Loucy (cell line): ENCODE measurements at regions not wholly inside any gene's neighbourhood (a gene's known extent, or its start where the extent isn't known, plus 50 kb on each side); places are given as distances from the start of the nearest gene placed in this dataset.

Experiments
- H2AFZ ChIP-seq: fragments of 200-600 bp; sonication (generic); 2 replicates; pipeline ENCODE4 v1.6.0; 2016; ENCODE audit warnings: antibody characterized with exemption, mild to moderate bottlenecking, low read length, moderate library complexity
- H3F3A ChIP-seq: fragments of 200-600 bp; 2 replicates; pipeline ENCODE4 v1.6.0; 2016; ENCODE audit warnings: antibody characterized with exemption, low read depth, mild to moderate bottlenecking
- H3K27me3 ChIP-seq: fragments of 200-600 bp; sonication (generic); 2 replicates; pipeline ENCODE4 v1.6.1; 2014; ENCODE audit warnings: low read length, mild to moderate bottlenecking; ENCODE audit not compliant: insufficient read depth, poor library complexity, severe bottlenecking
- H3K36me3 ChIP-seq: fragments of 200-600 bp; sonication (generic); 2 replicates; pipeline ENCODE4 v1.6.1; 2016; ENCODE audit warnings: low read length; ENCODE audit not compliant: insufficient read depth
- H3K4me1 ChIP-seq: fragments of 200-600 bp; sonication (generic); 2 replicates; pipeline ENCODE4 v1.5.1; 2014; ENCODE audit warnings: low read length, mild to moderate bottlenecking; ENCODE audit not compliant: insufficient read depth, poor library complexity, severe bottlenecking
- H3K4me2 ChIP-seq: fragments of 200-600 bp; sonication (generic); 2 replicates; pipeline ENCODE4 v1.6.0; 2014; ENCODE audit warnings: antibody characterized with exemption, low read length, low read depth, mild to moderate bottlenecking; ENCODE audit not compliant: poor library complexity, severe bottlenecking
- H3K4me3 ChIP-seq: fragments of 200-600 bp; sonication (generic); 2 replicates; pipeline ENCODE4 v1.5.1; 2014; ENCODE audit warnings: low read length, mild to moderate bottlenecking, mixed read lengths; ENCODE audit not compliant: poor library complexity, severe bottlenecking
- H3K79me2 ChIP-seq: fragments of 200-600 bp; sonication (generic); 2 replicates; pipeline ENCODE4 v1.6.1; 2014; ENCODE audit warnings: low read length; ENCODE audit not compliant: insufficient read depth
- H3K9ac ChIP-seq: fragments of 200-600 bp; sonication (generic); 2 replicates; pipeline ENCODE4 v1.6.0; 2014; ENCODE audit warnings: mild to moderate bottlenecking, low read depth, low read length, moderate library complexity; ENCODE audit not compliant: poor library complexity, severe bottlenecking
- H3K9me2 ChIP-seq: fragments of 200-600 bp; sonication (generic); replicated peaks from 2 replicates; pipeline ENCODE4 v1.6.1; 2016; ENCODE audit warnings: low read depth, low read length, mixed read lengths
- H3K9me3 ChIP-seq: fragments of 200-600 bp; sonication (generic); 2 replicates; pipeline ENCODE4 v1.6.1; 2014; ENCODE audit warnings: mild to moderate bottlenecking, antibody characterized with exemption, low read length, low read depth; ENCODE audit not compliant: insufficient read depth
- H4K20me1 ChIP-seq: fragments of 200-600 bp; sonication (generic); 2 replicates; pipeline ENCODE4 v1.6.0; 2014; ENCODE audit warnings: antibody characterized with exemption, low read length, mild to moderate bottlenecking; ENCODE audit not compliant: insufficient read depth, poor library complexity, severe bottlenecking
- EZH2phosphoT487 ChIP-seq: fragments of 200-600 bp; IDR thresholded peaks from 2 replicates; pipeline ENCODE4 v1.6.1; 2018; ENCODE audit warnings: antibody characterized with exemption, mild to moderate bottlenecking, moderate library complexity, borderline replicate concordance
- TF ChIP-seq, protein P1 (sequence below): fragments of 200-600 bp; sonication (generic); conservative IDR thresholded peaks from 2 replicates; pipeline ENCODE4 v1.5.1; 2014; ENCODE audit warnings: mild to moderate bottlenecking, antibody characterized with exemption, low read length

DNA sequence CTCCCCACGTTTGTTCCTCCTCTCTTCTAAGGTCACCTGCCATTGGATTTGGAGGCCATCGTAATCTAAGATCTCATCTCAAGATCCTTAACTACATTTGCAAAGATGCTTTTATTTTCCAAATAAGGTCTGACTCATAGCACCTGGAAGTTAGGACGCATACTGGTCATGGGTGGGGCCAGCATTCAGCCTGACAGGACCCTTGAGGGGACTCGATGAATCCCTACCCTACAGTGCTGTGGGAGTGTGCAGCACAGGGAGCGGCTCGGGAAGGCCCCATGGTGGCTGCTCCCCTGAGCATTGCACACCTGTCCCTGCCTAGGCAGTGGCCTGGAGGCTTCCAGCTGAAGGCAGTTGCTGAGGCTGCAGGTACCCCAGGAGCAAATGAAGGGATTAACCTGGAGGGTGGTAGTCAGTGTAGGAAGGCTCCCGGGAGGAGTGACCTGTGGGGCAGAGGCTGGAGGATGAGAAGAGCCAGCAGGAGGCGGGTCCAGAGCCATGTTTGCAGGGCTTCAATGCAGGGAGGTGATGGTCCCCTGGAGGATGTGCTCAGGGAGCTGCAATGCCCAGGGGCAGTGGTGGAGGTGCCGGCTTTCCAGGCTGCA, 362.2 kb downstream of the CTTN start:
- Histone ChIP-seq H3K4me2 (no peak overlapping the region), H3K36me3 (no peaks in the 10 kb centered on the region), H3K4me1 (no peaks in the 10 kb centered on the region), H2AFZ (no peak overlapping the region), H3K9me2 (no peaks in the 10 kb centered on the region), H3K4me3 (no peak overlapping the region), H3K27me3 (no peaks in the 10 kb centered on the region), H3K9ac (no peak overlapping the region), H3F3A (no peaks in the 10 kb centered on the region), H4K20me1 (no peaks in the 10 kb centered on the region), H3K79me2 (no peaks in the 10 kb centered on the region), H3K9me3 (peaks cover 19% of the 10 kb centered on the region; the same call in 1 of the 2 replicates)
- TF ChIP-seq, protein P1, sequence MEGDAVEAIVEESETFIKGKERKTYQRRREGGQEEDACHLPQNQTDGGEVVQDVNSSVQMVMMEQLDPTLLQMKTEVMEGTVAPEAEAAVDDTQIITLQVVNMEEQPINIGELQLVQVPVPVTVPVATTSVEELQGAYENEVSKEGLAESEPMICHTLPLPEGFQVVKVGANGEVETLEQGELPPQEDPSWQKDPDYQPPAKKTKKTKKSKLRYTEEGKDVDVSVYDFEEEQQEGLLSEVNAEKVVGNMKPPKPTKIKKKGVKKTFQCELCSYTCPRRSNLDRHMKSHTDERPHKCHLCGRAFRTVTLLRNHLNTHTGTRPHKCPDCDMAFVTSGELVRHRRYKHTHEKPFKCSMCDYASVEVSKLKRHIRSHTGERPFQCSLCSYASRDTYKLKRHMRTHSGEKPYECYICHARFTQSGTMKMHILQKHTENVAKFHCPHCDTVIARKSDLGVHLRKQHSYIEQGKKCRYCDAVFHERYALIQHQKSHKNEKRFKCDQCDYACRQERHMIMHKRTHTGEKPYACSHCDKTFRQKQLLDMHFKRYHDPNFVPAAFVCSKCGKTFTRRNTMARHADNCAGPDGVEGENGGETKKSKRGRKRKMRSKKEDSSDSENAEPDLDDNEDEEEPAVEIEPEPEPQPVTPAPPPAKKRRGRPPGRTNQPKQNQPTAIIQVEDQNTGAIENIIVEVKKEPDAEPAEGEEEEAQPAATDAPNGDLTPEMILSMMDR = no peak
- no peak for TF ChIP-seq EZH2phosphoT487

DNA sequence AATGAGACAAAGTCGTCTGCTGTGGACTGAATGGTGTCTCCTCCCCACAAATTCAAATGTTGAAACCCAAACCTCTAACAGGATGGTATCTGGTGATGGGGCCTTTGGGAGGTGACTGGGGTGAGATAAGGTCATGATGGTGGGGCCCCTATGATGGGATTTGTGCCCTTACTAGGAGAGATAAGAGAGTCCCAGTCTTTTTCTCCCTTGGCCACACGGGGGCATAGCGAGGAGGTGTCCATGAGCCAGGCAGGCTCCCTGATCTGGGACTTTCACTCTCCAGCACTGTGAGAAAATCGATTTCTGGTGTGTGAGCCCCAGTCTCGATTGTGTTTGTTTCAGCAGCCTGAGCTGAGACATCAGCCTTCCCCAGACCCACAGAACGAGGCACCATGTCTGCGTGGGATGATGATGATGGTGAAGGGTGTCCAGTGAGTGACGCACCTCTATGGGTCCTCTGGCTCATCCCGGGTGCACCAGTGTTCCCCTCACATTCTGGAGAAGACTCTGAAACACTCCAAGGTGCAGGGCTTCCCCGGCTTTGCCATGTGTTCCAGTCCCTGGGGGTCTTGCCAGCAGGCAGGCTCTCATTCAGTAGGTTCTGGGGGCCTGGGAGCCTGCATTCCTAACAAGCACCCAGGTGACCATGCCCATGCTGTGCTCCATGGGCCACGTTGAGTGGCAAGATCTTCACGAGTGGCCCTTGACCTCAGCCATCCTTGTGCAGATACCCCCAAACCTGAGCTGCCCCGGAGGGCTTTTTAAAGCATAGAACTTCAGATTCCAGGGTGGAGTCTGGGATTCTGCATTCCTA, 363.0 kb downstream of the CTTN start:
- Histone ChIP-seq H3K4me1 (no peaks in the 10 kb centered on the region), H3K9me2 (no peaks in the 10 kb centered on the region), H3K9me3 (peaks cover 24% of the 10 kb centered on the region; the same call in 1 of the 2 replicates), H3K9ac (no peak overlapping the region), H2AFZ (no peak overlapping the region), H3F3A (no peaks in the 10 kb centered on the region), H4K20me1 (no peaks in the 10 kb centered on the region), H3K36me3 (no peaks in the 10 kb centered on the region), H3K4me2 (no peak overlapping the region), H3K27me3 (no peaks in the 10 kb centered on the region), H3K4me3 (no peak overlapping the region), H3K79me2 (no peaks in the 10 kb centered on the region)
- TF ChIP-seq, protein P1 = no peak
- no peak for TF ChIP-seq EZH2phosphoT487

DNA sequence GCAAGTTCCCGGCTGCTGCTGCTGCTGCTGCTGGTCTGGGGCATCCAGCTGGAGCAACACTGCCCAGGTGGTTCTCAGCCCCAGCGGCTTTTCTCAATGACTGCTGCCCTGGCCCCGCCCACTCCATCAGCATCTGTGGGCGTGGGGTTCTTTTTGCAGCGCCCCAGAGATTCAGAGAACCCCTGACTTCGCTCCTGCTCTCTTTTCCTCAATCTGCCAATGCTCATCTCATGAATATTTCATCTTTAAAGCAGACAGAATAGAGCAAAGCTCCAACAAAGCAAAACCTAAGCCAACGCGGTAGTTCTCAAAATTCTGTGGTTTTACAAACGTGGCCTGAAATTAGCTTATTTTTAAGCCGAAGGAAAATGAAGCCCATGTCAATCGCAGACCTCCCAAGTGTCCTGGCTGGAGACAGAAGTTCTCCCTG, 363.6 kb downstream of the CTTN start:
- TF ChIP-seq, protein P1 = no peak
- TF ChIP-seq EZH2phosphoT487 = no peak
- Histone ChIP-seq H3K9ac (no peak overlapping the region), H3K4me2 (no peak overlapping the region), H4K20me1 (no peaks in the 10 kb centered on the region), H2AFZ (no peak overlapping the region), H3K9me3 (peaks cover 24% of the 10 kb centered on the region; the same call in 1 of the 2 replicates), H3K4me1 (no peaks in the 10 kb centered on the region), H3K36me3 (no peaks in the 10 kb centered on the region), H3K9me2 (no peaks in the 10 kb centered on the region), H3K27me3 (no peaks in the 10 kb centered on the region), H3K4me3 (no peak overlapping the region), H3F3A (no peaks in the 10 kb centered on the region), H3K79me2 (no peaks in the 10 kb centered on the region)
